ENCODE measurements at regions not wholly inside any gene's neighbourhood (a gene's known extent, or its start where the extent isn't known, plus 50 kb on each side); places are given as distances from the start of the nearest gene placed in this dataset.

GRCh38 chr3:95154766-95155165, 1091.9 kb downstream of the NSUN3 start:
- no peak overlapping the region for H3K27ac ChIP-seq (ENCODE audit: low read depth, low read length)
- no peak overlapping the region for H4K91ac ChIP-seq (replicated peaks; ENCODE audit: insufficient read length, low read length)
- H3K4me2 ChIP-seq (ENCODE audit: insufficient read depth in 1 of 2, low read depth in 2 of 2, low read length in 2 of 2): no peak overlapping the region
- no peak overlapping the region for H3K9ac ChIP-seq (replicated peaks in 1 of 4; ENCODE audit: extremely low read depth in 1 of 4, low read depth in 3 of 4, low read length in 3 of 4)
- H3K23ac ChIP-seq (ENCODE audit: insufficient read length): no peak overlapping the region
- H2BK20ac ChIP-seq (ENCODE audit: low read length): no peak overlapping the region
- ChIA-PET POLR2A (ENCODE audit: partially characterized antibody) (no interaction called here), CTCF (ENCODE audit: partially characterized antibody) (interaction anchor here (0.6 to 1.3 kb wide), 3 partner anchors 10 to 176 kb away, joined by 3 read pairs; no protein-coding TSS in a partner anchor)
- no peaks in the 10 kb centered on the region for H3K79me2 ChIP-seq (ENCODE audit: control insufficient read depth in 1 of 2, insufficient read depth in 2 of 2, low read length in 2 of 2)
- no peak overlapping the region for H3K14ac ChIP-seq (ENCODE audit: insufficient read length)
- no peak overlapping the region for H3K18ac ChIP-seq (ENCODE audit: extremely low read depth, low read length)
- H3K56ac ChIP-seq (replicated peaks; ENCODE audit: insufficient read length, low read depth, low read length): no peak overlapping the region
- no peak overlapping the region for H2BK15ac ChIP-seq (ENCODE audit: low read length)
- peaks cover 0 to 2% (median 0%) of the 10 kb centered on the region in 4 experiments; a peak in 1 of 7 replicates for H3K4me1 ChIP-seq (replicated peaks in 1 of 4; ENCODE audit: control insufficient read depth in 3 of 4, insufficient read depth in 4 of 4, low read length in 3 of 4)
- no peak overlapping the region for H3K4me3 ChIP-seq (ENCODE audit: extremely low read depth in 1 of 4, insufficient read depth in 2 of 4, low read depth in 3 of 4, low read length in 4 of 4)
- no peak overlapping the region for H4K5ac ChIP-seq (ENCODE audit: insufficient read length, low read depth, low read length)
- H4K20me1 ChIP-seq (replicated peaks in 1 of 2; ENCODE audit: control insufficient read depth in 1 of 2, insufficient read depth in 2 of 2, low read length in 2 of 2): no peaks in the 10 kb centered on the region
- WGBS, 2 experiments (ENCODE audit: extremely low coverage in 1 of 2, insufficient coverage in 1 of 2, insufficient read length in 1 of 2, insufficient replicate concordance in 2 of 2, low coverage in 1 of 2, low lambda C conversion rate in 2 of 2, missing lambda C conversion rate in 1 of 2): 98% methylated on average over 2 of the region's 2 CpGs; no CpG with 5 or more reads in 1 of the 2 experiments
- no peaks in the 10 kb centered on the region; the same call in 1 of the 2 replicates for H3K23me2 ChIP-seq (ENCODE audit: low read depth, low read length)
- no peak overlapping the region for H4K8ac ChIP-seq (ENCODE audit: extremely low read depth, insufficient read depth, low read length)
- H2AFZ ChIP-seq (ENCODE audit: low read length): no peak overlapping the region
- H2BK120ac ChIP-seq (replicated peaks; ENCODE audit: low read depth, low read length): no peak overlapping the region
- TF ChIP-seq TCF12 (IDR thresholded peaks at IDR 0.05; ENCODE audit: low read depth, low read length): no peak
- no peak for TF ChIP-seq SIX5 (IDR thresholded peaks at IDR 0.05; ENCODE audit: low read depth, low read length)
- TF ChIP-seq TAF7 (optimal IDR thresholded peaks at IDR 0.05; ENCODE audit: borderline replicate concordance, low read depth, low read length): no peak
- FAIRE-seq (no peak), DNase-seq (ENCODE audit: low read depth in 1 of 2, low spot score in 2 of 2) (no peak)
- no peak overlapping the region for H3K4ac ChIP-seq (replicated peaks; ENCODE audit: insufficient read length, low read depth, low read length)
- H2BK12ac ChIP-seq (ENCODE audit: low read depth, low read length): no peak overlapping the region
- H3K36me3 ChIP-seq (ENCODE audit: control insufficient read depth in 2 of 4, insufficient read depth in 4 of 4, low read length in 3 of 4): no peaks in the 10 kb centered on the region
- H3K9me3 ChIP-seq (ENCODE audit: insufficient read depth in 2 of 2, low read depth in 1 of 2, low read length in 1 of 2): peaks cover 0 to 5% of the 10 kb centered on the region in 2 experiments; a peak in 1 of 4 replicates
- no peaks in the 10 kb centered on the region for H3K79me1 ChIP-seq (ENCODE audit: low read depth, low read length)
- H2BK5ac ChIP-seq (ENCODE audit: low read depth, low read length): no peak overlapping the region
- H2AK5ac ChIP-seq (ENCODE audit: low read depth, low read length): no peak overlapping the region
- H3K27me3 ChIP-seq (replicated peaks in 1 of 4; ENCODE audit: control insufficient read depth in 3 of 4, extremely low read depth in 1 of 4, insufficient read depth in 3 of 4, low read length in 3 of 4): peaks cover 0 to 1% (median 0%) of the 10 kb centered on the region in 4 experiments; a peak in 1 of 7 replicates

All from H1 (cell line).